Loucy (cell line): ENCODE measurements at regions not wholly inside any gene's neighbourhood (a gene's known extent, or its start where the extent isn't known, plus 50 kb on each side); places are given as distances from the start of the nearest gene placed in this dataset.

Source experiments
- H2AFZ ChIP-seq: fragments of 200-600 bp; sonication (generic); 2 replicates; pipeline ENCODE4 v1.6.0; 2016; ENCODE audit warnings: antibody characterized with exemption, mild to moderate bottlenecking, low read length, moderate library complexity
- H3F3A ChIP-seq: fragments of 200-600 bp; 2 replicates; pipeline ENCODE4 v1.6.0; 2016; ENCODE audit warnings: antibody characterized with exemption, low read depth, mild to moderate bottlenecking
- H3K27me3 ChIP-seq: fragments of 200-600 bp; sonication (generic); 2 replicates; pipeline ENCODE4 v1.6.1; 2014; ENCODE audit warnings: low read length, mild to moderate bottlenecking; ENCODE audit not compliant: insufficient read depth, poor library complexity, severe bottlenecking
- H3K36me3 ChIP-seq: fragments of 200-600 bp; sonication (generic); 2 replicates; pipeline ENCODE4 v1.6.1; 2016; ENCODE audit warnings: low read length; ENCODE audit not compliant: insufficient read depth
- H3K4me1 ChIP-seq: fragments of 200-600 bp; sonication (generic); 2 replicates; pipeline ENCODE4 v1.5.1; 2014; ENCODE audit warnings: low read length, mild to moderate bottlenecking; ENCODE audit not compliant: insufficient read depth, poor library complexity, severe bottlenecking
- H3K4me2 ChIP-seq: fragments of 200-600 bp; sonication (generic); 2 replicates; pipeline ENCODE4 v1.6.0; 2014; ENCODE audit warnings: antibody characterized with exemption, low read length, low read depth, mild to moderate bottlenecking; ENCODE audit not compliant: poor library complexity, severe bottlenecking
- H3K4me3 ChIP-seq: fragments of 200-600 bp; sonication (generic); 2 replicates; pipeline ENCODE4 v1.5.1; 2014; ENCODE audit warnings: low read length, mild to moderate bottlenecking, mixed read lengths; ENCODE audit not compliant: poor library complexity, severe bottlenecking
- H3K79me2 ChIP-seq: fragments of 200-600 bp; sonication (generic); 2 replicates; pipeline ENCODE4 v1.6.1; 2014; ENCODE audit warnings: low read length; ENCODE audit not compliant: insufficient read depth
- H3K9ac ChIP-seq: fragments of 200-600 bp; sonication (generic); 2 replicates; pipeline ENCODE4 v1.6.0; 2014; ENCODE audit warnings: mild to moderate bottlenecking, low read depth, low read length, moderate library complexity; ENCODE audit not compliant: poor library complexity, severe bottlenecking
- H3K9me2 ChIP-seq: fragments of 200-600 bp; sonication (generic); replicated peaks from 2 replicates; pipeline ENCODE4 v1.6.1; 2016; ENCODE audit warnings: low read depth, low read length, mixed read lengths
- H3K9me3 ChIP-seq: fragments of 200-600 bp; sonication (generic); 2 replicates; pipeline ENCODE4 v1.6.1; 2014; ENCODE audit warnings: mild to moderate bottlenecking, antibody characterized with exemption, low read length, low read depth; ENCODE audit not compliant: insufficient read depth
- H4K20me1 ChIP-seq: fragments of 200-600 bp; sonication (generic); 2 replicates; pipeline ENCODE4 v1.6.0; 2014; ENCODE audit warnings: antibody characterized with exemption, low read length, mild to moderate bottlenecking; ENCODE audit not compliant: insufficient read depth, poor library complexity, severe bottlenecking
- EZH2phosphoT487 ChIP-seq: fragments of 200-600 bp; IDR thresholded peaks from 2 replicates; pipeline ENCODE4 v1.6.1; 2018; ENCODE audit warnings: antibody characterized with exemption, mild to moderate bottlenecking, moderate library complexity, borderline replicate concordance
- TF ChIP-seq, protein P1 (sequence below): fragments of 200-600 bp; sonication (generic); conservative IDR thresholded peaks from 2 replicates; pipeline ENCODE4 v1.5.1; 2014; ENCODE audit warnings: mild to moderate bottlenecking, antibody characterized with exemption, low read length

DNA sequence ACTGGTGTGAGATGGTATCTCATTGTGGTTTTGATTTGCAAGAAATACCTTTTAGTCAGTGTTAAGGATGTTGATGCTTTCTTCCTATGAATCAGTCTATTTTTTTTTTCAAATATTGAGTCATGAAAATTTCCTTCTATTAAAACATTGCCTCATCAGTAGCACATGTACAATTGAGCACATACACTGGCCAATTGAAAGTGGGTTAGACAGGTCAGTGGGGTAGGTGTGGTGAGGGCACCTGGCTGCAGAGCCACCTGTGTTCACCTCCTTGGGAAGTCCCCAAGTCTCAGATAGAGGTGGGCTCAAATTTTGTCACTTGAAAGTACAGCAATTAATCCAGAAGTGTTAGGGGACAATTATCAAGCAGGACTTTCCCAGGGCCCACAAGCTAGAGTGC lies 243.7 kb downstream of the SPRY1 start:
- Histone ChIP-seq H3K9me2 (no peaks in the 10 kb centered on the region), H3K4me3 (no peak overlapping the region), H3K4me2 (no peak overlapping the region), H2AFZ (no peak overlapping the region), H3K4me1 (peaks cover 3% of the 10 kb centered on the region), H3K9me3 (no peaks in the 10 kb centered on the region), H3K27me3 (no peaks in the 10 kb centered on the region), H4K20me1 (no peaks in the 10 kb centered on the region), H3K36me3 (no peaks in the 10 kb centered on the region), H3F3A (no peaks in the 10 kb centered on the region), H3K9ac (no peak overlapping the region), H3K79me2 (no peaks in the 10 kb centered on the region)
- TF ChIP-seq, protein P1, sequence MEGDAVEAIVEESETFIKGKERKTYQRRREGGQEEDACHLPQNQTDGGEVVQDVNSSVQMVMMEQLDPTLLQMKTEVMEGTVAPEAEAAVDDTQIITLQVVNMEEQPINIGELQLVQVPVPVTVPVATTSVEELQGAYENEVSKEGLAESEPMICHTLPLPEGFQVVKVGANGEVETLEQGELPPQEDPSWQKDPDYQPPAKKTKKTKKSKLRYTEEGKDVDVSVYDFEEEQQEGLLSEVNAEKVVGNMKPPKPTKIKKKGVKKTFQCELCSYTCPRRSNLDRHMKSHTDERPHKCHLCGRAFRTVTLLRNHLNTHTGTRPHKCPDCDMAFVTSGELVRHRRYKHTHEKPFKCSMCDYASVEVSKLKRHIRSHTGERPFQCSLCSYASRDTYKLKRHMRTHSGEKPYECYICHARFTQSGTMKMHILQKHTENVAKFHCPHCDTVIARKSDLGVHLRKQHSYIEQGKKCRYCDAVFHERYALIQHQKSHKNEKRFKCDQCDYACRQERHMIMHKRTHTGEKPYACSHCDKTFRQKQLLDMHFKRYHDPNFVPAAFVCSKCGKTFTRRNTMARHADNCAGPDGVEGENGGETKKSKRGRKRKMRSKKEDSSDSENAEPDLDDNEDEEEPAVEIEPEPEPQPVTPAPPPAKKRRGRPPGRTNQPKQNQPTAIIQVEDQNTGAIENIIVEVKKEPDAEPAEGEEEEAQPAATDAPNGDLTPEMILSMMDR, result no peak
- TF ChIP-seq EZH2phosphoT487, result no peak

DNA sequence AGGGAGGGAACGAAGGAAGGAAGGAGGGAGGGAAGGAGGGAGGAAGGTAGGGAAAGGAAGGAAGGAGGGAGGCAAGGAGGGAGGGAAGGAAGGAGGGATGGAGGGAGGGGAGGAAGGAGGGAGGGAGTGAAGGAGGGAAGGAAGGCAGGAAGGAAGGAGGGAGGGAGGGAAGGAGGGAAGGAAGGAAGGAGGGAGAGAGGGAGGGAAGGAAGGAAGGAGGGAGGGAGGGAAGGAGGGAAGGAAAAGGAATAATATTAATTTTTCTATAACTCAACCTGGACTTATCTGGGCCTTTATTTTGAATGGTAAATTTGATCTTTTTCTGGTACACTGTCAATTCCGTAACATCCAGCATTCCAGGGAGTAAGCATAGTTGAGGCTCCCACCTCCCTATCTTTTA lies 244.2 kb downstream of the SPRY1 start:
- Histone ChIP-seq H3K36me3 (no peaks in the 10 kb centered on the region), H3F3A (no peaks in the 10 kb centered on the region), H3K9me2 (no peaks in the 10 kb centered on the region), H3K9me3 (no peaks in the 10 kb centered on the region), H3K9ac (no peak overlapping the region), H3K4me1 (peaks cover 3% of the 10 kb centered on the region), H2AFZ (no peak overlapping the region), H3K27me3 (no peaks in the 10 kb centered on the region), H4K20me1 (no peaks in the 10 kb centered on the region), H3K79me2 (no peaks in the 10 kb centered on the region), H3K4me2 (no peak overlapping the region), H3K4me3 (no peak overlapping the region)
- no peak for TF ChIP-seq EZH2phosphoT487
- TF ChIP-seq, protein P1, result no peak

DNA sequence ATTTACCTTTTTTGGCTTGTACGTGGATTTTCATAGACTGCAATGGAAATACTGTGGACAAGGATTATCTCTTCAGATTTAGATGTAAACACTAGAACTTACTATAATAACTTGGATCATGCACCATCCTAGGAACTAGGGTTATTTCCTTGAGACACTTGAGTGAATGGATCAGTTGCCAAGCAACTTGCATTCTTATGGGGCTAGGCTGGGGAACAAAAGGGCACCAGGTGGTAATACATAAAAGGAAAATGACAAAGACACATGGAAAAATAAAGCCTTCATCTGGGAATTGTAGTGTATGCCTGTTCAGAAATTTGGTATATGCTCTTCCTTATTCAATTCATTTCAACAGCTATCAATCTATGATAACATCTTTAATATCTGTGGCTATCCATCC lies 247.1 kb downstream of the SPRY1 start:
- H3K4me3 ChIP-seq, result no peak overlapping the region
- H2AFZ ChIP-seq, result no peak overlapping the region
- no peaks in the 10 kb centered on the region for H3K27me3 ChIP-seq
- no peaks in the 10 kb centered on the region for H3K9me2 ChIP-seq
- no peaks in the 10 kb centered on the region for H3K36me3 ChIP-seq
- no peak overlapping the region for H3K9ac ChIP-seq
- no peak for TF ChIP-seq EZH2phosphoT487
- TF ChIP-seq, protein P1, result no peak
- H4K20me1 ChIP-seq, result no peaks in the 10 kb centered on the region
- peaks cover 5% of the 10 kb centered on the region for H3K4me1 ChIP-seq
- no peak overlapping the region for H3K4me2 ChIP-seq
- H3F3A ChIP-seq, result no peaks in the 10 kb centered on the region
- no peaks in the 10 kb centered on the region for H3K79me2 ChIP-seq
- H3K9me3 ChIP-seq, result no peaks in the 10 kb centered on the region
